ENCODE measurements at regions not wholly inside any gene's neighbourhood (a gene's known extent, or its start where the extent isn't known, plus 50 kb on each side); places are given as distances from the start of the nearest gene placed in this dataset.

GRCh38 chr5:30667293-30667692 lies 526.2 kb upstream of the CDH6 start (continued):
- TF ChIP-seq POU6F1 (CRISPR knock-in tag; IDR thresholded peaks at IDR 0.05; ENCODE audit: borderline replicate concordance, low read depth) (no peak), ZNF8 (CRISPR knock-in tag; IDR thresholded peaks at IDR 0.05) (no peak), TOX (CRISPR knock-in tag; IDR thresholded peaks at IDR 0.05; ENCODE audit: borderline replicate concordance) (no peak)

- no peak for ATAC-seq
- TF ChIP-seq ZC3H10 (CRISPR knock-in tag; IDR thresholded peaks at IDR 0.05) (no peak), PATZ1 (CRISPR knock-in tag; IDR thresholded peaks at IDR 0.05; ENCODE audit: borderline replicate concordance) (no peak), ZNF70 (CRISPR knock-in tag; IDR thresholded peaks at IDR 0.05) (no peak), ZFP30 (CRISPR knock-in tag; IDR thresholded peaks at IDR 0.05) (no peak), BACH2 (CRISPR knock-in tag; IDR thresholded peaks at IDR 0.05; ENCODE audit: borderline replicate concordance) (no peak), TCF4 (CRISPR knock-in tag; IDR thresholded peaks at IDR 0.05; ENCODE audit: borderline replicate concordance) (no peak), POU6F1 (CRISPR knock-in tag; IDR thresholded peaks at IDR 0.05; ENCODE audit: borderline replicate concordance, low read depth) (no peak), CSRNP3 (CRISPR knock-in tag; IDR thresholded peaks at IDR 0.05) (no peak), OSR1 (CRISPR knock-in tag; IDR thresholded peaks at IDR 0.05) (no peak), CSDC2 (CRISPR knock-in tag; IDR thresholded peaks at IDR 0.05) (no peak), ZNF565 (CRISPR knock-in tag; conservative IDR thresholded peaks at IDR 0.05; ENCODE audit: low read depth) (no peak), ARNTL (CRISPR knock-in tag; IDR thresholded peaks at IDR 0.05; ENCODE audit: borderline replicate concordance, low read depth) (no peak), CREB5 (CRISPR knock-in tag; IDR thresholded peaks at IDR 0.05; ENCODE audit: low read depth) (no peak), ZNF8 (CRISPR knock-in tag; IDR thresholded peaks at IDR 0.05) (no peak), RARB (CRISPR knock-in tag; IDR thresholded peaks at IDR 0.05) (no peak)
Measured at GRCh38 chr5:30663536-30663935, 530.0 kb upstream of the CDH6 start.

GRCh38 chr5:30662373-30662772 lies 531.1 kb upstream of the CDH6 start:
- no peak for ATAC-seq
- TF ChIP-seq GLIS3 (CRISPR knock-in tag; IDR thresholded peaks at IDR 0.05) = no peak
- no peak for TF ChIP-seq ESRRG (CRISPR knock-in tag; IDR thresholded peaks at IDR 0.05)
- no peak for TF ChIP-seq ZNF565 (CRISPR knock-in tag; conservative IDR thresholded peaks at IDR 0.05; ENCODE audit: low read depth)
- no peak for TF ChIP-seq PPARA (CRISPR knock-in tag; IDR thresholded peaks at IDR 0.05; ENCODE audit: borderline replicate concordance)
- TF ChIP-seq TSHZ2 (CRISPR knock-in tag; IDR thresholded peaks at IDR 0.05) = no peak
- no peak for TF ChIP-seq ISL1 (CRISPR knock-in tag; IDR thresholded peaks at IDR 0.05)
- TF ChIP-seq CSDC2 (CRISPR knock-in tag; IDR thresholded peaks at IDR 0.05) = no peak
- no peak for TF ChIP-seq BACH2 (CRISPR knock-in tag; IDR thresholded peaks at IDR 0.05; ENCODE audit: borderline replicate concordance)
- TF ChIP-seq TOX (CRISPR knock-in tag; IDR thresholded peaks at IDR 0.05; ENCODE audit: borderline replicate concordance) = no peak
- TF ChIP-seq TCF4 (CRISPR knock-in tag; IDR thresholded peaks at IDR 0.05; ENCODE audit: borderline replicate concordance) = no peak
- TF ChIP-seq ZNF8 (CRISPR knock-in tag; IDR thresholded peaks at IDR 0.05) = no peak
- no peak for TF ChIP-seq CSRNP3 (CRISPR knock-in tag; IDR thresholded peaks at IDR 0.05)
- no peak for TF ChIP-seq CREB5 (CRISPR knock-in tag; IDR thresholded peaks at IDR 0.05; ENCODE audit: low read depth)
- no peak for TF ChIP-seq SNAI2 (CRISPR knock-in tag; IDR thresholded peaks at IDR 0.05)
- no peak for TF ChIP-seq ZFP3 (CRISPR knock-in tag; IDR thresholded peaks at IDR 0.05)
- TF ChIP-seq ZFP30 (CRISPR knock-in tag; IDR thresholded peaks at IDR 0.05) = no peak

Measured in SK-N-SH treated with all-trans-retinoic acid at 6 μM for 48 hours (cell line).